HG03064 (cell line): ENCODE measurements at regions not wholly inside any gene's neighbourhood (a gene's known extent, or its start where the extent isn't known, plus 50 kb on each side); places are given as distances from the start of the nearest gene placed in this dataset.
"Not testable (repeated sequence)": the region's sequence is repeated elsewhere in the genome, so short reads cannot be mapped to it uniquely, and the experiment has no call there.

ENCODE experiments used
- ATAC-seq: cut with Tn5 transposase; IDR thresholded peaks from one replicate; pipeline ENCODE4 v1.9.1; 2021; ENCODE audit warnings: low read depth; ENCODE audit not compliant: unreplicated experiment

DNA sequence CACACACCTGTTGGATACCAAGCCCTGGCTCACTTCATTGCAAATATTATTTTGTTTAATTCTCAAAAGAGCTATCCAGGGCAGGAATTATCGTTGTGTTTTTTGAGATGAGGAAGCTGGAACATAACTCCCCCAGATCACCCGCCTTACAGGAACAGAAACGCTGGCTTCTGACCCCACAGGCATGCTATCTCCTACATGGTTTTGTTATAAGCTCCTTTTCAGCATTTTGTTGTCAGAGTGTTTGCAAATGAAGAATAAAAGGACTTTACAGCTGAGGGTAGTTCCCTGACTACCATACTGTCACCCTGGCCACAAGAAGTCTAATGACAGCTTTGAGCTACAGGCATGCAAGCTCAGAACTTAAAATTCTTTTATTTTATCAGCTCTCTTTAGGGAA is 62.0 kb upstream of the MRPS9 start:
- no peak for ATAC-seq

DNA sequence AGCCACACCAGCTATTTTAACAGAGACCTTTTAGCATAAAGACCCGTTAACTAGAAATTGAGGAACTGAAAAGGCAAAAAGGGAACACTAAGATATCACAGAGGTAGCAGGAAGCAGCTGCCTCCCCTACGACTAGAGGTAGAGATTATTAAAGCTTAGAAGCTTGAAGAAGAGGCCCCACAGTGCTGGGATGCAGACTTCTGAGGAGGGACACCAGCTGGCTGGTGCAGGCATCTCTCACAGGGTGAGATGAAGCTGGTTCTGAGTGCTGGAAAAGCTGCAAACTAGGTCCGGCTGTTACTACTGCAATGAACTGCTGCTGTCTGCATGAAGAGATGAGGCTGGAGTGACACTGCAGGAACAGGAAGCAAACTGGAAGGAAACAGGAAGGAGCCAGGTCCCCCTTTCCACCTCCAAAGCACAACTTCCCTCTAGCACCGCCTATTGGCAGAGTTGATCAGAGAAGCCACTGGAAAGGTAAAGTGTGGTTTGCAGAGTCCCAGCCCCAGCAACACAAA is 61.2 kb upstream of the MRPS9 start:
- peak; percentile 94 for ATAC-seq

DNA sequence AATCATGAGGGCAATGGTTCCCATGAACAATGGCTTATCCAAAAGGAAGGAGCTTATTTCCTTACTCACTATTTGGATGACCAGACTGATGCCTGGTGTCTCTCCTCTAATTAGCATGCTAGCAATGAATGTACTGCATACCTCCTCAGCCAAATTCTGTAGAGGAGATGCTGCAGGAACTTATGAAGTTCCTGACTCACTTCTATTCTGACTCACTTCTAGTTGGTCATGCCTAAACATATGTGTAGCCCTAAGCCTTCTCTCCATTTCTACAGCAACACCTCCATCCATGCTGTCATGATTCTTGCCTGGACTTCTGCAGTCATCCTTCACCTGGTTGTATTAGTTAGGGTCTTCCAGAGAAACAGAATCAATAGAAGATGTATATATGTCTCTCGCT is 59.9 kb upstream of the MRPS9 start:
- no peak for ATAC-seq

DNA sequence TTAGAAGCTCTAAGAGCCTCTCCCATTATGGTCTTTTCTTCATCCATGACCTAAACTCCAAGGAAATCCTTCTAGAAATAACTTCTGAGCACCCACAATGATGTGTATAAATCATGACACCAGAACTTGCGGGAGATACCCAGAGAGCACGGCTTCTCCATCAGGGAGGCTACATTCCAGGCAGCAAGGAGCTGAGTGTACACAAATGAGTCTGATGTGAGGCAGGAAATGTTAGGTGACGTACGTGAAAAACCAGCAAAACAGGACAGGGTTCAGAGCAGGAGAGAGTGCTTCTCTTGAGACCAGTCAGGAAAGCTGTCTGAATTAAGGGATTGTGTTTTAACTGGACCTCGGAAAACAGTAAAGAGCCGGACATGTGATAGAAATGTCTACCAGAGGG is 58.1 kb upstream of the MRPS9 start:
- not testable (repeated sequence) for ATAC-seq

DNA sequence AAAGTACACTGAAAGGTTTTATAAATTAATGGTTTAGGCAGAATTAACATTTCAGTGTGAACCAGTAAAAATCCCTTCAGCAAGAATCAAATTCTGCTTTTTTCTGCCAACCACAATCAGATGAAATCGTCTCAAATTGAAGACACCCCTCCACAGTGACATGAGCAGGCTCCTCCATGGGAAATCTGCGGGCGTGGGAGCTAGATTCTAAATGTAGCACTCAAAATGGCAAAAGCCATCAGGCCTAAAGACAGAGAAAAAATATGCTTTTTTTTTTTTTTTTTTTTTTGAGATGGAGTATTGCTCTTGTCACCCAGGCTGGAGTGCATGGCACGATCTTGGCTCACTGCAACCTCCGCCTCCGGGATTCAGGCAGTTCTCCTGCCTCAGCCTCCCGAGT is 55.8 kb upstream of the MRPS9 start:
- ATAC-seq = no peak
